GM12891 (cell line): ENCODE measurements at regions not wholly inside any gene's neighbourhood (a gene's known extent, or its start where the extent isn't known, plus 50 kb on each side); places are given as distances from the start of the nearest gene placed in this dataset.

Experiments used
- DNase-seq: peaks from one replicate; pipeline ENCODE4 v3.0.0; 2011; ENCODE audit warnings: low spot score; ENCODE audit not compliant: insufficient read length
- FAIRE-seq: peaks from 2 replicates; lab custom pipeline; 2011; peaks lifted over from hg19 to GRCh38; lab: Jason Lieb, UNC
- PAX5 ChIP-seq: IDR thresholded peaks from 2 replicates; pipeline ENCODE4 v1.6.1; 2011; ENCODE audit warnings: low read length, moderate library complexity, mild to moderate bottlenecking; ENCODE audit not compliant: insufficient read depth, severe bottlenecking
- POLR2A ChIP-seq: IDR thresholded peaks from 2 replicates; pipeline ENCODE4 v1.6.1; 2011; ENCODE audit warnings: low read depth, low read length, control low read depth
- POLR2AphosphoS5 ChIP-seq: IDR thresholded peaks from 2 replicates; pipeline ENCODE4 v1.6.1; 2011; ENCODE audit warnings: low read depth, low read length, control low read depth
- POU2F2 ChIP-seq: IDR thresholded peaks from 2 replicates; pipeline ENCODE4 v1.6.1; 2011; ENCODE audit warnings: low read depth, mild to moderate bottlenecking, control low read depth, low read length, moderate library complexity
- SPI1 ChIP-seq: IDR thresholded peaks from 2 replicates; pipeline ENCODE4 v1.6.1; 2011; ENCODE audit warnings: low read depth, low read length, control low read depth
- TAF1 ChIP-seq: IDR thresholded peaks from 2 replicates; pipeline ENCODE4 v1.6.1; 2011; ENCODE audit warnings: low read depth, low read length, control low read depth

DNA sequence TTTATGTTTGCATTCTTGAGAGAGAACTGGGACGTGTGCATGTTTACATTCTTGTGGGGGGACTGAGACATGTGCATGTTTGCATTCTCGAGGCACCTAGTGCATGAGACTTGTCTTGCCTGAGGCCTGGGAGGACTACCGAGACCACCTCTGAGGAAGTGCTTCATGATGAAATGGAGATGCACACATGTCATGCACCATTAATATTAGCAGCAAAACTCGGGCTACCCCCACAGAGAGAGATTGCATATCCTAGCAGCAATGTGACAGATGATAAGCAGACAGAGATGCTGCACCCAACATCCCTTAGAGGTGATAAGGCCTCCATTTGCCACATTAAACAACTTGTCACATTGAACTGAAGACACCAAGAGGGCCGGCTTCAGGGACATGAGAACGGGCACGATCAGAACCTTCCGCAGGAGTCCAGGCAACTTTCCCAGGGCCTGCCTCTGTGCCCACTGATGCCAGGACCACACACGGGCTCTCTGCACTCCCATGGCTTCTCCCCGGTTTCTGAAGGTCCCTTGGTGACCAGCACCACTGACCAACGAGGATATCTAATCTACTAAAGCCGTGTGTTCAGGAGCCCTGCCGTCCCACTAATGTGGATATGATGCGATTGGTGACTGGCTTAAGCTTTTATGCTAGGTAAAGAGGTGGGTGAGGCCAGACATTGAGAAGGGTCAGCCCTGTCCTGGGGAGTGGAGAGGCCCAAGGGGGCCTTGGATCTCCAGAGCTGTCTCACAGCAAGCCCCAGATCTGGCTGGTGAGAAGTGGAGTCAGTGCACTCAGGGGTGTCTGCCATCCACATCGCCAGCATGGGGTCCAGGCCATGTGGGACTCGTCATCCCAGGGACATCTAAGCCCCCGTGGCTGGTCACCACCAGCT lies 208.3 kb downstream of the NDUFA10 start:
- FAIRE-seq: no peak
- no peak for DNase-seq
- TF ChIP-seq TAF1 (no peak), PAX5 (no peak), POLR2A (no peak), SPI1 (no peak), POLR2AphosphoS5 (no peak), POU2F2 (no peak)

DNA sequence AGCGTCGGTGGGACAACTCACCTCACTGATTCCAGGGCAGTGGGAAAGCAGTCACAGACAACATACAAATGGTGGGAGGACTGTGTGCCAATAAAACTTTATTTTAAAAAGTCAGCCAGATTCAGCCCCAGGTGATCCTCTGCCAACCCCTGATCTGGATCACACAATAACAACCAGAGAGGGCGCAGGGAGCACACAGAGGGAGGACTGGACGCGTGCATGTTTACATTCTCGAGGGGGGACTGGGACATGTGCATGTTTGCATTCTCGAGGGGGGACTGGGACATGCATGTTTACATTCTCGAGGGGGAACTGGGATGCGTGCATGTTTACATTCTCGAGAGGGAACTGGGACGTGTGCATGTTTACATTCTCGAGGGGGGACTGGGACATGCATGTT lies 209.5 kb downstream of the NDUFA10 start:
- FAIRE-seq: no peak
- TF ChIP-seq TAF1 (no peak), POLR2A (no peak), POU2F2 (no peak), SPI1 (no peak), PAX5 (no peak), POLR2AphosphoS5 (no peak)
- DNase-seq: no peak

DNA sequence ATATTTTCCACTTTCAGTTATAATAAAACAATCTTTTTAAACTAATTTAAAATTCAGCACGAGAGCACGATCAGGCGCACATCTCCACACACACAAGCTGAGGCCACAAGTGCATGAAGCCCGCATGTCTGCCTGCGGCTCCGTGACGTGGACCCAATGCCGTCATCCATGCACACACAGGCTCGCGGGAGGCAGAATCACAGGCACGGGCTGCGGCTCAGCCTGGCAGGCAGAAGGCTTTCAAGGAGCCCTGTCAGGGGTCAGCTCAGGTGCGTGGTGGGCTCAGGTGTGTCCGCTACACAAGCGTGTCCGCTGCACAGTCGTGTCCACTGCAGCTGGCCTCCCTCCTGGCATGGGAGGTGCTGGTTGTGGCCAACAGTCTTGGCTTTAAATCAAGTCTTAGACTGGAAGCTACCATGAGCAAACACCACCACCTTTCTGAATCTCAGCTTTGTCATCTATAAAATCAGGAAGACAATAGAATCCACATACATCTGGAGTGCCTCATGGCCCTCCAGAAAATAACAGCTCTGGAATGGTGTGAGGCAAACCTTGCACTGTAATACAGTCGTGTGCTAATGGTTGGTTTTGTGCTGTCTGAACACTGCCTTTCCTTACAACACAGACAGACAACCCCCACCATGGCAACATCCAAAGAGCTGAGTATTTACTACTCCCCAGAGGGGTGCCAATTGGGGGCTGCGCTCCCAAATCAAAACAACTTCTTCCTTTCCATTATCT lies 210.1 kb downstream of the NDUFA10 start:
- DNase-seq: no peak
- TF ChIP-seq PAX5 (no peak), POU2F2 (no peak), TAF1 (no peak), SPI1 (no peak), POLR2A (no peak), POLR2AphosphoS5 (no peak)
- FAIRE-seq: no peak

DNA sequence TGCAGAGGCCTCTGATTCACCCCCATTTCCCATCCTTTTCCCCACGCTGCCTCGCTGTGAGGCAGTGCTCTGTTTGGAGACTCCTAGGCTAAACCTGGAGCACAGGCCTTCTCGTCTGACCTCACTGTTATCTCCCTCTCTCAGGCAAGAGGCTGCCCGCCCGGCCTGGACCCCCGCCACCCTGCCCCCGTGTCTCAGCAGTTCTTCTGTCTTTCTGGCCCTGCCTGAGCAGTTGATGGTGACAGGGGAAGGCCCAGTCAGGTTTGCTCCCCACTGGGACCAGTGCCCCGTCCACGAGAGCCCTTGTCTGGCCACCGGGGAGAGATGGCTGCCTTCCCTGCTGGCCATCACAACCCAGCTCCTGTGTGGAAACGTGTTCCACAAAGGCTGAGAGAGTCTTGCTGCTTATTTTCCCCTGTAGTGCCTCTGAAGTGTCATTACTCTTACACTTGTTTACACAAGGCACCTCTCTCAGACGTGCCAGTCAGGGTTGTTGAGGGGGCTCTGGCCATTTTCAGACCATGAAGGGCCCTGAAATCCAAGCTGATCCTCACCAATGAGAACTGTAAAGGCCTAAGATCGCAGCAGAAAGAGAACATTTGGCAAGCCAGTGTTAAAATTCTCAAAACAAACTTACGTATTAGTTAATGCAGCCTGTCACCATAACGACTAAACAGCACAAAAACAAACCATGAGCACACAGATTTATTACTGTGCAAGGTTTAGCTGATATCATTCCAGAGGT lies 210.9 kb downstream of the NDUFA10 start:
- no peak for DNase-seq

DNA sequence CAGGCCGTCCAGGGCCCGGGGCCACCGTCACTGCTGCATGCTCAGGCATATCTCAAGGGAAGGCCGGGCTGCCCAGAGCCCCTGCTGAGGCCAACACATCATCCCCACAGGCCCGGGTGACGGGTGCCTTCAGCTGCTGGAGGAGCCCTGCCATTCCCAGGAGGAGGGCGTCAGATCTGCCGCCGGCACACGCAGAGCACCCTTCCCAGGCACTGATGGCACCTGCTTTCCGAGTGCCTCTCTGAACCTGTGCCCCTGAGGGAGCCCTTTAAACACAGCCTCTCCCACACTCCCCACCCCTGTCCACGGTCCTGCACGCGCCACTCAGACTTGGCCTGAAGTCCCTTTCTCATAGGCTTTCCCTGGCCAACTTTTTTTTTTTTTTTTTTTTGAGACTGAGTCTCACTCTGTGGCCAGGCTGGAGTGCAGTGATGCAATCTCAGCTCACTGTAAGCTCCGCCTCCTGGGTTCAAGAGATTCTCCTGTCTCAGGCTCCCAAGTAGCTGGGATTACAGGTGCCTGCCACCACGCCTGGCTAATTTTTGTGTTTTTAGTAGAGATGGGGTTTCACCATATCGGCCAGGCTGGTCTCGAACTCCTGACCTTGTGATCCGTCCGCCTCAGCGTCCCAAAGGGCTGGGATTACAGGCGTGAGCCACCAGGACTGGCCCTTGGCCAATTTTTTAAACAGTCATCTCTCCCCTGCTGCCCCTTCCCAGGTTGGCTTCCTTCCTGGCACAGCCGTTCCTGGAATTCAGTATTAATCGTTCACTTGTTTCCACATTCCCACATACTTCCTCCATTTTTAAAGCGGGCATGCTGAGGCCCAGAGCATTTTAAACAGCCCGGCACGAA lies 211.7 kb downstream of the NDUFA10 start:
- no peak for FAIRE-seq
- no peak for DNase-seq
- TF ChIP-seq TAF1 (no peak), POU2F2 (no peak), POLR2A (no peak), SPI1 (no peak), PAX5 (no peak), POLR2AphosphoS5 (no peak)

More for the DNA sequence above, 210.9 kb downstream of the NDUFA10 start:
- FAIRE-seq: no peak
- no peak for TF ChIP-seq POU2F2
- no peak for TF ChIP-seq POLR2AphosphoS5
- TF ChIP-seq POLR2A: no peak
- no peak for TF ChIP-seq SPI1
- no peak for TF ChIP-seq PAX5
- TF ChIP-seq TAF1: no peak

DNA sequence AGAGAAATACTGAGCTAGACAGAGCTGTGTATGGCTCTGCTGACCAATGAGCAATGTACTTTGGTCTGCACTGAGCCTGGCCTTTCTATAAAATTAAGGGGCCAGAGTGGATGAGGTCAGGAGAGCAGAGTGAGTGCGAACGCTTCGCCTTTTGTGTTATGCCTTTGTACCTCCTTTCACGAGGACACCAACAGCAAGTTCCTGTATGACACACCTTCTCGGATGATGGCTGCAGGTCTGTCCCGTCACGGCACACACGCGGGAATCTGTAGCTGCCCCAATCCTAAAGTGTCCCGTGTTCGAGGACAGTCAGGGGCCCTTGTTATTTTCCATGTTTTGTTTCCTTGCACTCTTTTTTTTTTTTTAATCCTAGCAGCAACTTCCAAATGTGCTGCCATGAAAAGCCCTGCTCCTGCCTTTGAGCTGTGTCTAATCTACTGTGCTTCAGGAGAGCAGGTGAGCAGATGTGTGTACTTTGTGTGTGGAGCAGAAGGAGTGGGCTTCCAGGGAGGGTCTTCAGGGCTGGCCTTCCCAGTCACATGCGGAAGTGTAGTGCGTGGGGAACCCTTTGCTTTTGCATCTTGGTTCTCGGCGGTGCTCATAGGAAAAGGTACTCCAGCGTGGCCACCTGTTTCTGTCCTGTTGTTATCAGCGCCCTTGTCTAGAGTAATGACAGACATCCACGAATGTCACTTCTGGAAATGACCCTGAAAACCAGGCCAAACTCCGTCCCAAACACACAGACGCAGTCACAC lies 213.2 kb downstream of the NDUFA10 start:
- FAIRE-seq: no peak
- no peak for DNase-seq
- TF ChIP-seq SPI1: no peak
- no peak for TF ChIP-seq TAF1
- no peak for TF ChIP-seq POU2F2
- no peak for TF ChIP-seq PAX5
- no peak for TF ChIP-seq POLR2AphosphoS5
- no peak for TF ChIP-seq POLR2A

DNA sequence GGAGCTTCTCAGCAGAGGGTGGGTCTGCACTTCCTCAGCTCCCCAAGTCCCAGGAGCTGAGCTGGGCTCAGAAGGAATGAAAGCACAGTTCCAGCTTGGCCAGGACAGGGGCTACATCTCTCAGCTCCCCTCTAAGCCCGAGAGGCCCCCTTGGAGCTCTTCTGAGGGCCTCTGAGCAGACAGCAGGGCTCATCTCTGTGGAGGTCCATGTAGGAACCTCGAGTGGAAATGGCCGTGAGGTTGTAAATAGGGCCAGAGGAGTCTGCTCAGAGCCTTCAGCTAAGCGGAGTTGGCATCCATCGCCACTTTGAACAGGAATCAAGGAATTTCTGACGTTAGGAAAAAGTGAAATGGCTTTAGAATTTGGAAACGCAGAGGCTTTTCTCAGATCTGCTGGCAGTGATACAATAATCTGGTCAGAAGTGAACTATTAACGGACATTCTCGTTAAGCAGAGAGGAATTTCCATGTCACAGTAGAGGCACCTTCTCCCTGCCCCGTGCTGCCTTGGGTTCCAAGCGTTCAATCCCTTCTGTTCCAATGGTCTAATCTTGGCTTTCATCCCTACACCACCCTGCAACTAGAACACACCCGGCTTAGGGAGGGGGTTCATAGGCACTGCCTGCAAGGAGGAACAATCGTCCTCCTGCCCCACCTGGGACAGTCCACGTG lies 213.9 kb downstream of the NDUFA10 start:
- DNase-seq (no peak), FAIRE-seq (no peak)
- TF ChIP-seq SPI1: no peak
- TF ChIP-seq PAX5: no peak
- no peak for TF ChIP-seq TAF1
- no peak for TF ChIP-seq POLR2AphosphoS5
- no peak for TF ChIP-seq POLR2A
- no peak for TF ChIP-seq POU2F2
